Uterus (tissue), 3 donors: ENCODE measurements at regions not wholly inside any gene's neighbourhood (a gene's known extent, or its start where the extent isn't known, plus 50 kb on each side); places are given as distances from the start of the nearest gene placed in this dataset.

Source experiments
- DNase-seq, 2 donors: peaks; one replicate each; pipeline ENCODE4 v3.0.0-alpha.2; 2019 to 2020
- H3K27ac ChIP-seq, 2 donors: fragments of 200-600 bp; sonication (generic); 1 replicate in 1 of 2; 2 replicates in 1 of 2; pipeline ENCODE4 v1.5.1; 2016 to 2018
- H3K27me3 ChIP-seq, 2 donors: fragments of 200-600 bp; sonication (generic); one replicate each; pipeline ENCODE4 v1.5.1; 2018 to 2019; ENCODE audit warnings: control low read depth in 1 of 2
- H3K36me3 ChIP-seq, 2 donors: fragments of 200-600 bp; sonication (generic); one replicate each; pipeline ENCODE4 v1.5.1; 2019; ENCODE audit warnings: control low read depth in 1 of 2
- H3K4me1 ChIP-seq, 2 donors: fragments of 200-600 bp; sonication (generic); one replicate each; pipeline ENCODE4 v1.5.1; 2018 to 2019; ENCODE audit warnings: control low read depth in 1 of 2
- H3K4me3 ChIP-seq, 2 donors: fragments of 200-600 bp; sonication (generic); 1 replicate in 1 of 2; 2 replicates in 1 of 2; pipeline ENCODE4 v1.5.1; 2018 to 2019; ENCODE audit warnings: mild to moderate bottlenecking in 1 of 2
- H3K9me3 ChIP-seq, 2 donors: fragments of 200-600 bp; sonication (generic); one replicate each; pipeline ENCODE4 v1.5.1; 2019; ENCODE audit warnings: control low read depth in 1 of 2
- CTCF ChIP-seq, 4 experiments: fragments of 200-600 bp in 2 of 4; fragments of 450-650 bp in 2 of 4; sonication (generic) in 2 of 4; IDR thresholded peaks; one replicate each; pipeline ENCODE4 v1.5.1; 2016 to 2019; ENCODE audit warnings: antibody characterized with exemption in 4 of 4, mild to moderate bottlenecking in 2 of 4, moderate library complexity in 1 of 4
- POLR2A ChIP-seq, 2 donors: fragments of 450-650 bp; IDR thresholded peaks; one replicate each; pipeline ENCODE4 v1.6.1; 2016; ENCODE audit warnings: antibody characterized with exemption in 2 of 2, mild to moderate bottlenecking in 1 of 2, moderate library complexity in 1 of 2
- intact Hi-C: fragments of 100-400 bp; cut with DNase I; formaldehyde crosslinking; loops from one replicate; pipeline ENCODE4 v1.15.1; 2023; ENCODE audit warnings: low total_unique reads
- donor health status: DM: yes; HTN: yes; CAD: no.

GRCh38 chr4:167428156-167428555, 193.9 kb upstream of the SPOCK3 start:
- TF ChIP-seq POLR2A (IDR thresholded peaks at IDR 0.05) (no peak), CTCF (IDR thresholded peaks at IDR 0.05) (no peak)
- Histone ChIP-seq H3K4me1 (no peaks in the 10 kb centered on the region), H3K9me3 (no peaks in the 10 kb centered on the region), H3K4me3 (no peak overlapping the region), H3K27ac (no peak overlapping the region), H3K27me3 (no peaks in the 10 kb centered on the region), H3K36me3 (no peaks in the 10 kb centered on the region)
- no peak for DNase-seq
- intact Hi-C loops, result no loop called here

GRCh38 chr4:167431371-167431770, 197.1 kb upstream of the SPOCK3 start:
- intact Hi-C loops, result no loop called here

GRCh38 chr4:167435786-167436185, 201.5 kb upstream of the SPOCK3 start:
- Histone ChIP-seq H3K9me3 (no peaks in the 10 kb centered on the region), H3K27me3 (no peaks in the 10 kb centered on the region), H3K4me3 (no peak overlapping the region), H3K4me1 (no peaks in the 10 kb centered on the region), H3K36me3 (no peaks in the 10 kb centered on the region), H3K27ac (no peak overlapping the region)
- intact Hi-C loops, result no loop called here
- TF ChIP-seq POLR2A (IDR thresholded peaks at IDR 0.05), result no peak
- DNase-seq, result no peak

More at GRCh38 chr4:167431371-167431770, 197.1 kb upstream of the SPOCK3 start:
- no peak for TF ChIP-seq POLR2A (IDR thresholded peaks at IDR 0.05)
- no peak for TF ChIP-seq CTCF (IDR thresholded peaks at IDR 0.05)
- no peak overlapping the region for H3K4me3 ChIP-seq
- H3K27ac ChIP-seq, result no peak overlapping the region
- no peaks in the 10 kb centered on the region for H3K4me1 ChIP-seq
- no peaks in the 10 kb centered on the region for H3K27me3 ChIP-seq
- no peak for DNase-seq
- no peaks in the 10 kb centered on the region for H3K36me3 ChIP-seq
- no peaks in the 10 kb centered on the region for H3K9me3 ChIP-seq

GRCh38 chr4:167443841-167444240, 209.5 kb upstream of the SPOCK3 start:
- Histone ChIP-seq H3K27ac (no peak overlapping the region), H3K27me3 (no peaks in the 10 kb centered on the region)
- TF ChIP-seq CTCF (IDR thresholded peaks at IDR 0.05) (no peak), POLR2A (IDR thresholded peaks at IDR 0.05) (no peak)

GRCh38 chr4:167452922-167453430, 218.7 kb upstream of the SPOCK3 start:
- H3K36me3 ChIP-seq, result no peaks in the 10 kb centered on the region
- intact Hi-C loops, result no loop called here
- H3K4me1 ChIP-seq, result no peaks in the 10 kb centered on the region

More at GRCh38 chr4:167443841-167444240, 209.5 kb upstream of the SPOCK3 start:
- intact Hi-C loops, result no loop called here
- Histone ChIP-seq H3K9me3 (no peaks in the 10 kb centered on the region), H3K36me3 (no peaks in the 10 kb centered on the region), H3K4me1 (no peaks in the 10 kb centered on the region), H3K4me3 (no peak overlapping the region)
- no peak for DNase-seq

More at GRCh38 chr4:167452922-167453430, 218.7 kb upstream of the SPOCK3 start:
- Histone ChIP-seq H3K9me3 (no peaks in the 10 kb centered on the region), H3K27me3 (no peaks in the 10 kb centered on the region), H3K4me3 (no peak overlapping the region), H3K27ac (no peak overlapping the region)
- TF ChIP-seq CTCF (IDR thresholded peaks at IDR 0.05) (no peak), POLR2A (IDR thresholded peaks at IDR 0.05) (no peak)
- DNase-seq, result no peak
